K562 (cell line): ENCODE measurements at regions not wholly inside any gene's neighbourhood (a gene's known extent, or its start where the extent isn't known, plus 50 kb on each side); places are given as distances from the start of the nearest gene placed in this dataset.

ENCODE experiments used
- CEBPG ChIP-seq, 3 experiments: fragments of 200-800 bp in 1 of 3; sonication (Bioruptor generic) in 1 of 3; sonication (generic) in 1 of 3; formaldehyde crosslinking in 1 of 3; IDR thresholded peaks in 2 of 3; conservative IDR thresholded peaks in 1 of 3; 2 replicates each; pipeline versions ENCODE4 v1.6.1 to v1.8.0; 2016 to 2022; ENCODE audit warnings: missing compliant biosample characterization in 2 of 3, missing genetic modification characterization in 2 of 3, mild to moderate bottlenecking in 1 of 3, missing genetic modification reagents in 1 of 3
- KAT8 ChIP-seq: fragments of 450-650 bp; IDR thresholded peaks from 2 replicates; pipeline ENCODE4 v1.6.1; 2016; ENCODE audit warnings: low read depth, mild to moderate bottlenecking
- KDM5B ChIP-seq: fragments of 200-600 bp; sonication (generic); IDR thresholded peaks from 2 replicates; pipeline ENCODE4 v1.6.1; 2012; ENCODE audit warnings: low read depth, mild to moderate bottlenecking, moderate library complexity, low read length, control low read depth, inconsistent platforms; ENCODE audit not compliant: insufficient replicate concordance
- MGA ChIP-seq: fragments of 450-650 bp; IDR thresholded peaks from 2 replicates; pipeline ENCODE4 v1.6.1; 2016; ENCODE audit warnings: mild to moderate bottlenecking, moderate library complexity
- PHF21A ChIP-seq: fragments of 450-650 bp; IDR thresholded peaks from 2 replicates; pipeline ENCODE4 v1.6.1; 2017; ENCODE audit warnings: low read depth, borderline replicate concordance
- RBM39 ChIP-seq: fragments of 200-400 bp; formaldehyde crosslinking; optimal IDR thresholded peaks from 2 replicates; pipeline ENCODE3; 2018; ENCODE audit warnings: low read depth, low read length
- RFX5 ChIP-seq: IDR thresholded peaks from 2 replicates; pipeline ENCODE4 v1.6.1; 2011; ENCODE audit warnings: low read depth, mild to moderate bottlenecking, improper control_type of control experiment, low read length
- TF ChIP-seq, protein P1 (sequence below), 2 experiments: fragments of 200-800 bp in 1 of 2; sonication (Bioruptor generic) in 1 of 2; sonication (generic) in 1 of 2; formaldehyde crosslinking in 1 of 2; IDR thresholded peaks in 1 of 2; conservative IDR thresholded peaks in 1 of 2; 2 replicates each; pipeline versions ENCODE4 v1.5.0 to v1.6.1; 2016 to 2020; ENCODE audit warnings: missing compliant biosample characterization in 1 of 2, missing genetic modification characterization in 1 of 2, missing genetic modification reagents in 1 of 2
- TF ChIP-seq, protein P2 (sequence below): fragments of 250-450 bp; sonication (Bioruptor Pico); IDR thresholded peaks from 2 replicates; pipeline ENCODE4 v1.5.0; 2021; ENCODE audit warnings: mild to moderate bottlenecking, moderate library complexity

GRCh38 chr14:73785834-73786635 lies 65.6 kb upstream of the PTGR2 start (continued):
- TF ChIP-seq, protein P1, sequence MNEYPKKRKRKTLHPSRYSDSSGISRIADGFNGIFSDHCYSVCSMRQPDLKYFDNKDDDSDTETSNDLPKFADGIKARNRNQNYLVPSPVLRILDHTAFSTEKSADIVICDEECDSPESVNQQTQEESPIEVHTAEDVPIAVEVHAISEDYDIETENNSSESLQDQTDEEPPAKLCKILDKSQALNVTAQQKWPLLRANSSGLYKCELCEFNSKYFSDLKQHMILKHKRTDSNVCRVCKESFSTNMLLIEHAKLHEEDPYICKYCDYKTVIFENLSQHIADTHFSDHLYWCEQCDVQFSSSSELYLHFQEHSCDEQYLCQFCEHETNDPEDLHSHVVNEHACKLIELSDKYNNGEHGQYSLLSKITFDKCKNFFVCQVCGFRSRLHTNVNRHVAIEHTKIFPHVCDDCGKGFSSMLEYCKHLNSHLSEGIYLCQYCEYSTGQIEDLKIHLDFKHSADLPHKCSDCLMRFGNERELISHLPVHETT (CRISPR knock-in tag; conservative IDR thresholded peaks at IDR 0.05 in 1 of 2, IDR thresholded peaks at IDR 0.05 in 1 of 2): no peak; a peak in 1 of 4 replicates
- no peak for TF ChIP-seq KAT8
- peak; percentile 97 for TF ChIP-seq CEBPG (CRISPR knock-in tag; IDR thresholded peaks at IDR 0.05)
- peak; percentile 98 for TF ChIP-seq CEBPG (tag; conservative IDR thresholded peaks at IDR 0.05 in 1 of 2, IDR thresholded peaks at IDR 0.05 in 1 of 2)
- TF ChIP-seq, protein P2, sequence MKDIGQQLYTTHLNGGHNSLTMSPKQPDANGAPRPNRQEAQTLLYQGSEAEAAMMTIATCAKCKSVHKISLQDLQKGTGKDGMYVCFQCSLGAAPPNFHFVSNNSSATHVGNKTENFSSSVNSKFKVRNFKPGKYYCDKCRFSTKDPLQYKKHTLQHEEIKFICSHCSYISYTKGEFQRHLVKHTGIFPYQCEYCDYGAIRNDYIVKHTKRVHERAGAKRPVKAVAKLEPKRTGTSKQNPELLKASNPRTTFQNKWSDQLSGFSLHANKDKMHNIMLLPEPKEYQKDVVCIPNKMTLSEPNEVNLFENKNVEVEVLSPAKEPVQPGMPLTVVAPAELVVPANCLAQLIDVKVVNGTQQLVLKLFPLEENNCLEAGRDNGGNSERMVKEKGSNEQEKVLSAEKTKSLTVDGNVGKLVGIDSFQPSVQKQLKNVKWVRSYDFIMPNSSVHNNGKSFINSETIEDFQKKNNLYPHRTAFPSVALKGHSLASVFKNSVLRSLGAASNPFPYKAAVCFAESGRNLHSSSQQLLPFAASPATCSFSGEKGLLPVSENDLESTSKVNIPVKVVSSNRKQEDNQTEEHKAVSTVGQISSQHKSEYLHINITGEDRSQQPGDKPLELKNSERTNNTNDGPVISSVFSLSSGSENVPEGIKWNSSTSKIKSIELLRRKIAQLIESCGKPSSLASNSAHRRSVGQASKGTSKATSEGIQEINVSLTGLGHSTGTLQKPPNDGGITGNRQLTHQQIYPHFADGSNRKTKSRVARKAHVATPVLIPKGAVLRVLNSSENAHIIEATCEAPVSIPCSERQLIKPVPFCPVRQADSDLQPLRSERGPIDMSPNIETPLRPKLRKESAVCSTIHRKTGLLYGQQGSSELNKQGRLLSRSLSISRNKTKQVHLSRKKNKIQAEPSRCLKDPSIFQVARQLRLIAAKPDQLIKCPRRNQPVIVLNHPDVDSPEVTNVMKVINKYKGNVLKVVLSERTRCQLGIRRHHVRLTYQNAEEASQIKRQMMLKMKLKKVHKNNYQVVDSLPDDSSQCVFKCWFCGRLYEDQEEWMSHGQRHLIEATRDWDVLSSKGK: no peak
- TF ChIP-seq PHF21A: no peak
- TF ChIP-seq MGA: peak; percentile 59
- no peak for TF ChIP-seq RFX5
- peak; percentile 35 for TF ChIP-seq KDM5B
- TF ChIP-seq RBM39: no peak
